GM18498 (cell line): ENCODE measurements at regions not wholly inside any gene's neighbourhood (a gene's known extent, or its start where the extent isn't known, plus 50 kb on each side); places are given as distances from the start of the nearest gene placed in this dataset.
A peak's percentile ranks its signal among the peaks of the same experiment; 100 is the strongest.

Source experiments
- ATAC-seq: cut with Tn5 transposase; IDR thresholded peaks from one replicate; pipeline ENCODE4 v1.9.1; 2021; ENCODE audit warnings: mild to moderate bottlenecking, moderate library complexity; ENCODE audit not compliant: unreplicated experiment

DNA sequence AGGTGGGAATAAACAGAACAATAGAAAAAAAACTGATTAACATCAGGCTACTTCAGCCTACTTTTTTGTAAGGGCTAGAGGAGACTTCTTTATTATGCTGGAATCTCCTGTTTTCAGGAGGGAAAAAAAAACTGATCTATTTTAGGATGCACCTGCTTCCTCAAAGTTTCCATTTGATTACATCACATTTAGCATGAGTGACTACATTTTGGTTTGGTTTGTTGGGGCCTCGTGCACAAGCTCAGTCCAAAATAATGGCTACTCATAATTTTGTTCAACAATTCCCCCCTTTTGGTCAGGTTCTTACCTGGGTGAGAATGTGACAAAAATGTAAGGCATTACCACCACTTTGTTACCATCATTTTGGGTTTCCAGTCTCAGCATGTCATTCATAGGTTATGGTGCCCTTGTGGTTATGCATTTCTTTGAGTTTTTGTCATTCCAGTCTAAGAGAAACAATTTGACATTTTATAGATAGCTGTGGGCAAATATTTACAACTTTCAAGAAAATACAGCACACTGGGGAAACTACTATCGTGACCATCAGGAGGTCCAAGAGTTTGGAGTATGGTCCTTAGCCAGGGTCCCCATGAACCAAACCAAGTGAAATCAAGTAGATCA is 93.6 kb upstream of the ATP11B start:
- no peak for ATAC-seq

DNA sequence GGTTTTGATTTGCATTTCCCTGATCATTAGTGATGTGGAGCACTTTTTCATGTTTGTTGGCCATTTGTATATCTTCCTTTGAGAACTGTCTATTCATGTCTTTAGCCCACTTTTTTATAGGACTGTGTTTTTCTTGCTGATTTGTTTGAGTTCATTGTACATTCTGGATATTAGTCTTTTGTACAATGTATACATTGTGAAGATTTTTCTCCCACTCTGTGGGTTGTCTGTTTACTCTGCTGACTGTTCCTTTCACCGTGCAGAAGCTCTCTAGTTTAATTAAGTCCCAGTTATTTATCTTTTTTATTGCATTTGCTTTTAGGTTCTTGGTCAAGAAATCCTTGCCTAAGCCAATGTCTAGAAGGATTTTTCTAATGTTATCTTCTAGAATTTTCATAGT is 91.1 kb upstream of the ATP11B start:
- ATAC-seq = no peak

GRCh38 chr3:182703233-182703632 is 90.1 kb upstream of the ATP11B start:
- ATAC-seq = no peak

DNA sequence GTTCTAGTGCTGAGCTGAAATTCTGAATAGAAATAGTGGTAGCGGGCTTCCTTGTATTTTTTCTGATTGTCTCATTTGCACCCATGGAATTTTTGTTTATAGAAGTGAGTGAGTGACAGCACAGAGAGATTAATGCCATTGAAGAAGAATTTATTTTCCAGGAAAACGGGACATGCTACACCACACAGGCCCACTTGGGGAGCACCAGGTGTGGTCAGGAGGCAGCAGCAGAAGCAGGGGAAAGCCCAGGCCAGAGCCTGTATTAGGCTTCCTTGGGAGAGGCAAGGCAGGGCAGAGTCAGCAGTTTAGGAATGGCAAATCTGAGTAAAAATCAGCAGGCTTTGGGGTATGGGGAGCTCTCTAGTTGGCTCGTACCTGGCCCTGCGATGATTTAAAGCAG is 88.4 kb upstream of the ATP11B start:
- no peak for ATAC-seq

- no peak for ATAC-seq
Observed at GRCh38 chr3:182708810-182709209, 84.5 kb upstream of the ATP11B start.

- ATAC-seq = no peak
Observed at GRCh38 chr3:182709306-182709705, 84.0 kb upstream of the ATP11B start.

- ATAC-seq = no peak
Observed at GRCh38 chr3:182710557-182711157, 82.6 kb upstream of the ATP11B start.

DNA sequence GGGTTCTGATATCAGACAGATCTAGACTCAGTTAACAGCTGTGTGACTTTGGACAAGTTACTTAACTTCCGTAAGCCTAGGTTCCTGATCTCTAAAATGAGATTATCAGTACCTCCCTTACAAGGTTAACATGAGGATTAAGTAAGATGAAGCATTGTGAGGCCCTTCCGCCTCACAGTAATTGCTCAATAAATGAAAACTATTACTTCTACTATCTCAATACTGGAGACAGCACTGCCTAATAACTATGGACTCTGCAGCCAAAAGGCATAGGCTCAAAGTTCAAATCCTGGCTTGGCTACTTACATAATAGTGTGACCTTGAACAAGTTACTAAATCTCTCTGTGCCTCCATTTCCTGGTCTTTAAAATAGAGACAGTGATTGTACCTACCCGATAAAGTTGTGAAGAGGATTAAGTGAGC is 82.0 kb upstream of the ATP11B start:
- ATAC-seq = no peak

- ATAC-seq = no peak
Observed at GRCh38 chr3:182711853-182712252, 81.5 kb upstream of the ATP11B start.

- ATAC-seq = no peak
Observed at GRCh38 chr3:182713111-182713510, 80.2 kb upstream of the ATP11B start.

DNA sequence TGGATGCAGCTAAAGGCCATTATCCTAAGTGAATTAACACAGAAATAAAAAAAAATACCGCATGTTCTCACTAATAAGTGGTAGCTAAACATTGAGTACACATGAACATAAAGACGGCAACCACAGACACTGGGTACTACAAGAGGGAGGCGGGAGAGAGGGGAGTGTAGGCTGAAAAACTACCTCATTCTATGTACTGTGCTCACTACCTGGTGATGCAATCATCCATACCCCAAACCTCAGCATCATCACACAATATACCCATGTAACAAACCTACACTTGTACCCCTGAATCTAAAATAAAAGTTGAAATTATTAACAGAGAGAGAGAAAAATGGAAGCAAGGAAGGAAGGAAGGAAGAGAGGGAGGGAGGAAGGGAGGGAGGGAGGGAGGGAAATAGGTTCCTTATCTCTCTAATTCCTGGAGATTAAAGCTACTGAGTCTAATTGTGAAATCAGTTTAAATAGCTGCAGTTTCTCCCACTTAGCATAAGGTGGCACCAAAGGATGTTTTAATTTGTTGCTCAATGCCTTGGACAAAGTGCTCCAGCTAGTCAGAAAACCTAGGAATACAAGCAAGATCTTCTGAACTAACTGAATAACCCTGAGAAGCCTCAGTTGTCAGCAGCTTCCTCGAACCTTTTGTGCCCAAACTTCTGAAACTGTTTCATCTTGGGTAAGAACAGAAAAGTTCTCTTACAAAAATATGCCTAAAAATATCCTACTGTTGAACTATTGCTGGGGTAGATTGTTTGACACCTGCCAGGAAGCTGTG is 79.4 kb upstream of the ATP11B start:
- peak; percentile 40 for ATAC-seq

GRCh38 chr3:182715006-182715405 is 78.3 kb upstream of the ATP11B start:
- no peak for ATAC-seq

DNA sequence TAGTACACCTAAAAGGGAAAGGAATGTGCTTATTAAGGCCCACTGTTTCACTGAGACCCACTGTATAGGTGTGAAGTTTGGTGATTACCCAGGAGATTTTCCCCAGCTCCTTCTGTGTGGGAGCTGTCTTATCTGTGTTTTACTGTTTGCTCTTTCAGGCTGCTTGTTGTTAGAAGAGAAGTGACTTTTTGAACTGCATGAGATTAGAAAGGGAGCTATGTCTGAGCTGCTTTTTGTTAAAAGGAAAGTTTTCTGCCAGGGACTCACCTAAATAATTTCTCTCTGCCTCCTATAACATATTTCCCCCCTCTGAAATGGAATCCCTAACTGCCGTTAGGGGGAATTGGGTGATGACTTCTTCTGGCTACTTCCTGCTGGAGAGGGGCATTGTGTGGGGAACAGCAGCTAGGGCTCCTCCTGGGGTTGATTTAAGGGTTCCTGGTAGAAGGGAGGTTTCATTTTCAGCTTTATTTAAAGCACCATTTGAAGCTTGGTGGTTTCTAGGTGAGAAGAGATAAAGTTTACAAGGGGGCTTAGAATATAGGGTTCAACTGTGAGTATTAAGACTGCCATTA is 77.1 kb upstream of the ATP11B start:
- ATAC-seq = peak; percentile 49

GRCh38 chr3:182717216-182717615 is 76.1 kb upstream of the ATP11B start:
- ATAC-seq = peak; percentile 93

DNA sequence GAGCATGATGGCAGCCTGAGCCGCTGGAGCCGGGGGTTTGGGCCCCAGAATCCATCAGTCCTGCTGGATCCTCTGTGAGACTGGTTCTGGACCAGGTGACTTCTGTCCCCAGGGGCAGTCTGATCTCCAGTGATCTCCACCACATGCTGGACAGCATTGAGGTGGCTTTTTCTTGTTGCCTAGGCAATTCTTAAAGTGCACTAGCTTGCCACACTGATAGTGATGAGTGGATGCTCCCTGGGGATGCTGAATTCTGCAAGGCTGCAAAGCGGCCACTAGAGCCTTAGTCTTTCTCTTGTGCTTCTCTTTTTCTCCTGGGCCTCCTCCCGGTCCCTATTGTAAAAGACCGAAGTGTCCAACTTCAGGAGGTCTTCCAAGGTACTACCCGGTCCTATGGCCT is 70.4 kb upstream of the ATP11B start:
- ATAC-seq = no peak

GRCh38 chr3:182723596-182723995 is 69.7 kb upstream of the ATP11B start:
- no peak for ATAC-seq

GRCh38 chr3:182725372-182726251 is 67.7 kb upstream of the ATP11B start:
- ATAC-seq = no peak

DNA sequence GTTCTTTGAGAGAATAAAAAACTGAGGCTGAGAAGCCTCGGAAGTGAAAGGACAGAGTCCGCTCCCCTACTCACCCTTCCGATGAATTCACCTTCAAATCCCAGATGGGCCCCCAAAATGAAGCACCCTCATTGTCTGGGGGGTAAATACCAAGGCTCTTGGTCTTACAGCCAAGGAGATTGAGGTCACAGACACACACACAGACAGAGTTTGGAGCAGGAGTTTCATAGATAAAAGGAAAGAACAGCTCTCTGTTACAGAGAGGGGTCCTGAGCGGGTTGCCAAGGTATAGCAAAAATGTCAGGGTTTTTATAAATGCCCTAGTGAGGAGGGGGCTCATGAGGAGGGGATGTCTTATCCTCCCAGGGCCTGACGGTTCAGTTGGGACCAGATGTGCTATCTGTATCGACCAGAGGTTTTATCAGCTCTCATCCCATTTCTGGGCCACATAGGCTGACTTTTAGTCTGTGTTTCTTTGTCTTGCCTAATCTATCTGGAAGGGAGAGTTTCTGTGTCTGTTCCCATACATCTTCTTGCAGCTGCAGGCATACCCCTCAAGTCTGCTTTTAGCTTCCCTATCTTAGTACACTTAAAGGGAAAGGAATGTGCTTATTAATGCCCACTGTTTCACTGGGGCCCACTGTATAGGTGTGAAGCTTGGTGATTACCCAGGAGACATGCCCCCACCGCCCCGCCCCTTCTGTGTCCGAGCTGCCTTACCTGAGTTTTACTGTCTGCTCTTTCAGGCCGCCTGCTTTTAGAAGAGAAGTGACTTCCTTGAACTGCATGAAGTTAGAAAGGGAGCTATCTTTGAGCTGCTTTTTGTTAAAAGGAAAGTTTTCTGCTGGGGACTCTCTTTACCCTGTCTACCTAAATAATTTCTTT is 66.8 kb upstream of the ATP11B start:
- no peak for ATAC-seq

DNA sequence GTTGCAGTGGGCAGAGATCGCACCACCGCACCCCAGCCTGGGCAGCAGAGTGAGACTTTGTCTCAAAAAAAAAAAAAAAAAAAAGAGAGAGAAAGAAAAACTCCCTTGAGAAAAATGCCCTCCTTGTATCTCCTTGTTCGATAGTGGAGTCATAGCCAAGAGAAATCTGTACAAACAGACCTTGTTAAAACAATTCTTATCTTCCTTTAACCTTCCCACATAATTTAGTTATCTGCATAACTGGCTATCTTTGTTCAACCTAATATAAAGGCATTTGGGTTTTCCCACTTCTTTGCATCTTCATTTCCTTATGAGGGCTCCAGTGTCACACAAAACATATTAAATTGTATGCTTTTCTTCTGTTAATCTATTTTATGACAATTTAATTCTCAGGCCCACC is 65.1 kb upstream of the ATP11B start:
- ATAC-seq = no peak
